ENCODE measurements at regions not wholly inside any gene's neighbourhood (a gene's known extent, or its start where the extent isn't known, plus 50 kb on each side); places are given as distances from the start of the nearest gene placed in this dataset.
"Not testable (repeated sequence)": the region's sequence is repeated elsewhere in the genome, so short reads cannot be mapped to it uniquely, and the experiment has no call there.

- intact Hi-C loops (cut with DNase I) = no loop called here
- DNase-seq (no peak), ATAC-seq (ENCODE audit: poor library complexity) (peak; percentile 59)
These were observed 94.1 kb downstream of the SNX5 start for GRCh38 chr20:17874271-17875105.

- DNase-seq (peak; percentile 91), ATAC-seq (ENCODE audit: poor library complexity) (peak; percentile 85)
These were observed 95.0 kb downstream of the SNX5 start for GRCh38 chr20:17873410-17874270.

GRCh38 chr20:17872959-17873358, 95.6 kb downstream of the SNX5 start:
- ATAC-seq (ENCODE audit: poor library complexity) = no peak
- intact Hi-C loops (cut with DNase I) = no loop called here
- DNase-seq = no peak

More at GRCh38 chr20:17873410-17874270, 95.0 kb downstream of the SNX5 start:
- intact Hi-C loops (cut with DNase I) = no loop called here

GRCh38 chr20:17872434-17872833, 96.2 kb downstream of the SNX5 start:
- ATAC-seq (ENCODE audit: poor library complexity) (no peak), DNase-seq (no peak)
- intact Hi-C loops (cut with DNase I) = no loop called here

- no peak for ATAC-seq (ENCODE audit: poor library complexity)
- intact Hi-C loops (cut with DNase I) = no loop called here
- DNase-seq = no peak
These were observed 96.7 kb downstream of the SNX5 start for GRCh38 chr20:17871886-17872285.

- intact Hi-C loops (cut with DNase I) = no loop called here
- DNase-seq = no peak
- ATAC-seq (ENCODE audit: poor library complexity) = no peak
These were observed 97.4 kb downstream of the SNX5 start for GRCh38 chr20:17871181-17871580.

- no peak for ATAC-seq (ENCODE audit: poor library complexity)
- DNase-seq = peak; percentile 63
- intact Hi-C loops (cut with DNase I) = no loop called here
These were observed 98.4 kb downstream of the SNX5 start for GRCh38 chr20:17870086-17870740.

- ATAC-seq (ENCODE audit: poor library complexity) (no peak), DNase-seq (no peak)
- intact Hi-C loops (cut with DNase I) = no loop called here
These were observed 99.1 kb downstream of the SNX5 start for GRCh38 chr20:17869295-17869994.

- DNase-seq = no peak
- intact Hi-C loops (cut with DNase I) = no loop called here
- ATAC-seq (ENCODE audit: poor library complexity) = no peak
These were observed 99.8 kb downstream of the SNX5 start for GRCh38 chr20:17868700-17869231.

- intact Hi-C loops (cut with DNase I) = no loop called here
- no peak for DNase-seq
- no peak for ATAC-seq (ENCODE audit: poor library complexity)
These were observed 100.4 kb downstream of the SNX5 start for GRCh38 chr20:17868151-17868550.

- no peak for DNase-seq
- peak; percentile 5 for ATAC-seq (ENCODE audit: poor library complexity)
- intact Hi-C loops (cut with DNase I) = no loop called here
These were observed 101.3 kb downstream of the SNX5 start for GRCh38 chr20:17867131-17867925.

GRCh38 chr20:17866234-17867001, 102.2 kb downstream of the SNX5 start:
- ATAC-seq (ENCODE audit: poor library complexity) (no peak), DNase-seq (no peak)
- intact Hi-C loops (cut with DNase I) = no loop called here

GRCh38 chr20:17863577-17864292, 104.9 kb downstream of the SNX5 start:
- peak; percentile 27 for ATAC-seq (ENCODE audit: poor library complexity)
- DNase-seq = no peak
- intact Hi-C loops (cut with DNase I) = no loop called here

- intact Hi-C loops (cut with DNase I) = no loop called here
- ATAC-seq (ENCODE audit: poor library complexity) (no peak), DNase-seq (no peak)
These were observed 105.4 kb downstream of the SNX5 start for GRCh38 chr20:17863209-17863576.

GRCh38 chr20:17862171-17862570, 106.4 kb downstream of the SNX5 start:
- intact Hi-C loops (cut with DNase I) = no loop called here
- DNase-seq = no peak

GRCh38 chr20:17861620-17862019, 107.0 kb downstream of the SNX5 start:
- ATAC-seq (ENCODE audit: poor library complexity); intact Hi-C loops (cut with DNase I); DNase-seq: not testable (repeated sequence)

More at GRCh38 chr20:17862171-17862570, 106.4 kb downstream of the SNX5 start:
- ATAC-seq (ENCODE audit: poor library complexity) = no peak

All from Right ventricle myocardium superior (tissue), 1 donor.